K562 (cell line): ENCODE measurements at regions not wholly inside any gene's neighbourhood (a gene's known extent, or its start where the extent isn't known, plus 50 kb on each side); places are given as distances from the start of the nearest gene placed in this dataset.

ENCODE experiments used
- EZH2 ChIP-seq: IDR thresholded peaks from 2 replicates; pipeline ENCODE4 v1.6.1; 2012; ENCODE audit warnings: low read depth, mild to moderate bottlenecking, inconsistent platforms, low read length, borderline replicate concordance
- IFI16 ChIP-seq: fragments of 250-450 bp; sonication (Bioruptor Pico); IDR thresholded peaks from 2 replicates; pipeline ENCODE4 v2.1.2; 2022; ENCODE audit warnings: mild to moderate bottlenecking, inconsistent platforms
- MYC ChIP-seq, 2 experiments: fragments of 250-450 bp in 1 of 2; sonication (Bioruptor Pico) in 1 of 2; IDR thresholded peaks; 2 replicates each; pipeline versions ENCODE4 v1.5.1 to v1.6.1; 2012 to 2021; ENCODE audit warnings: low read depth in 2 of 2, borderline replicate concordance in 1 of 2, improper control_type of control experiment in 1 of 2, low read length in 1 of 2, mild to moderate bottlenecking in 1 of 2, moderate library complexity in 1 of 2
- RBM22 ChIP-seq: fragments of 200-400 bp; formaldehyde crosslinking; IDR thresholded peaks from 2 replicates; pipeline ENCODE4 v1.6.1; 2018; ENCODE audit warnings: low read length, low read depth; ENCODE audit not compliant: poor library complexity, severe bottlenecking
- SAFB ChIP-seq: fragments of 200-400 bp; formaldehyde crosslinking; IDR thresholded peaks from 2 replicates; pipeline ENCODE4 v1.6.1; 2017; ENCODE audit warnings: low read depth, low read length, borderline replicate concordance
- SMARCA4 ChIP-seq: fragments of 450-650 bp; IDR thresholded peaks from 2 replicates; pipeline ENCODE4 v1.6.1; 2016
- TF ChIP-seq, protein P1 (sequence below): sonication (generic); formaldehyde crosslinking; IDR thresholded peaks from 2 replicates; pipeline ENCODE4 v1.4.0; 2020; ENCODE audit warnings: mild to moderate bottlenecking, missing genetic modification reagents
- TF ChIP-seq, protein P2 (sequence below): fragments of 250-450 bp; sonication (Bioruptor Pico); IDR thresholded peaks from 2 replicates; pipeline ENCODE4 v1.5.0; 2021; ENCODE audit warnings: mild to moderate bottlenecking, moderate library complexity

DNA sequence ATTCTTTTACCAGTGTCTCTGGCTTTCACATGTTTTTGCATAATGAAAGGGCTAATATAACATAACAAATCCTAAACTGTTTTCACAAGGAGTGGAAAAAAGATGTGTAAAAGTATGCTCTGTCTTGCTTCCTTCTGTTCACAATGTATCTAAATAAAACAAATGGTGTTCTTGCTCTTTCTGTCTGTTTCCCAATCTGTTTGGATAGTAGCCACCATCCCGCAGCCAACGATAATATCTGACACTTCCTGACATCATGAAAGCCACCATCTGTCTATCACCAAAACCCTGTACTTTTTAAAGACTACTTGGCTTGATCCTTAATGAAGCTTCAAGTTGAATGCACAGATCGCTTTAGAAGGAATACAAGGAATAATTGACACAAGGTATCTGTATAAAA, 246.2 kb downstream of the ETV1 start:
- TF ChIP-seq EZH2 (no peak), SAFB (no peak), RBM22 (no peak), IFI16 (CRISPR knock-in tag) (no peak), MYC (IDR thresholded peaks at IDR 0.05; ENCODE audit: low read depth, low read length) (no peak), MYC (CRISPR knock-in tag; IDR thresholded peaks at IDR 0.05; ENCODE audit: borderline replicate concordance, low read depth) (no peak), SMARCA4 (no peak)
- TF ChIP-seq, protein P1, sequence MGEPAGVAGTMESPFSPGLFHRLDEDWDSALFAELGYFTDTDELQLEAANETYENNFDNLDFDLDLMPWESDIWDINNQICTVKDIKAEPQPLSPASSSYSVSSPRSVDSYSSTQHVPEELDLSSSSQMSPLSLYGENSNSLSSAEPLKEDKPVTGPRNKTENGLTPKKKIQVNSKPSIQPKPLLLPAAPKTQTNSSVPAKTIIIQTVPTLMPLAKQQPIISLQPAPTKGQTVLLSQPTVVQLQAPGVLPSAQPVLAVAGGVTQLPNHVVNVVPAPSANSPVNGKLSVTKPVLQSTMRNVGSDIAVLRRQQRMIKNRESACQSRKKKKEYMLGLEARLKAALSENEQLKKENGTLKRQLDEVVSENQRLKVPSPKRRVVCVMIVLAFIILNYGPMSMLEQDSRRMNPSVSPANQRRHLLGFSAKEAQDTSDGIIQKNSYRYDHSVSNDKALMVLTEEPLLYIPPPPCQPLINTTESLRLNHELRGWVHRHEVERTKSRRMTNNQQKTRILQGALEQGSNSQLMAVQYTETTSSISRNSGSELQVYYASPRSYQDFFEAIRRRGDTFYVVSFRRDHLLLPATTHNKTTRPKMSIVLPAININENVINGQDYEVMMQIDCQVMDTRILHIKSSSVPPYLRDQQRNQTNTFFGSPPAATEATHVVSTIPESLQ: no peak
- TF ChIP-seq, protein P2, sequence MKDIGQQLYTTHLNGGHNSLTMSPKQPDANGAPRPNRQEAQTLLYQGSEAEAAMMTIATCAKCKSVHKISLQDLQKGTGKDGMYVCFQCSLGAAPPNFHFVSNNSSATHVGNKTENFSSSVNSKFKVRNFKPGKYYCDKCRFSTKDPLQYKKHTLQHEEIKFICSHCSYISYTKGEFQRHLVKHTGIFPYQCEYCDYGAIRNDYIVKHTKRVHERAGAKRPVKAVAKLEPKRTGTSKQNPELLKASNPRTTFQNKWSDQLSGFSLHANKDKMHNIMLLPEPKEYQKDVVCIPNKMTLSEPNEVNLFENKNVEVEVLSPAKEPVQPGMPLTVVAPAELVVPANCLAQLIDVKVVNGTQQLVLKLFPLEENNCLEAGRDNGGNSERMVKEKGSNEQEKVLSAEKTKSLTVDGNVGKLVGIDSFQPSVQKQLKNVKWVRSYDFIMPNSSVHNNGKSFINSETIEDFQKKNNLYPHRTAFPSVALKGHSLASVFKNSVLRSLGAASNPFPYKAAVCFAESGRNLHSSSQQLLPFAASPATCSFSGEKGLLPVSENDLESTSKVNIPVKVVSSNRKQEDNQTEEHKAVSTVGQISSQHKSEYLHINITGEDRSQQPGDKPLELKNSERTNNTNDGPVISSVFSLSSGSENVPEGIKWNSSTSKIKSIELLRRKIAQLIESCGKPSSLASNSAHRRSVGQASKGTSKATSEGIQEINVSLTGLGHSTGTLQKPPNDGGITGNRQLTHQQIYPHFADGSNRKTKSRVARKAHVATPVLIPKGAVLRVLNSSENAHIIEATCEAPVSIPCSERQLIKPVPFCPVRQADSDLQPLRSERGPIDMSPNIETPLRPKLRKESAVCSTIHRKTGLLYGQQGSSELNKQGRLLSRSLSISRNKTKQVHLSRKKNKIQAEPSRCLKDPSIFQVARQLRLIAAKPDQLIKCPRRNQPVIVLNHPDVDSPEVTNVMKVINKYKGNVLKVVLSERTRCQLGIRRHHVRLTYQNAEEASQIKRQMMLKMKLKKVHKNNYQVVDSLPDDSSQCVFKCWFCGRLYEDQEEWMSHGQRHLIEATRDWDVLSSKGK (CRISPR knock-in tag): no peak
